Lower lobe of right lung (tissue), 2 donors: ENCODE measurements at regions not wholly inside any gene's neighbourhood (a gene's known extent, or its start where the extent isn't known, plus 50 kb on each side); places are given as distances from the start of the nearest gene placed in this dataset.
A peak's percentile ranks its signal among the peaks of the same experiment; 100 is the strongest.

Experiments
- ATAC-seq, 2 donors: fragments of 200-7000 bp; cut with Tn5 transposase; one replicate each; pipeline ENCODE4 v1.9.1; 2020 to 2022; ENCODE audit warnings: mild to moderate bottlenecking in 2 of 2, moderate library complexity in 2 of 2
- DNase-seq: peaks from one replicate; pipeline ENCODE4 v3.0.0-alpha.2; 2020
- H3K27ac ChIP-seq: fragments of 200-600 bp; one replicate; pipeline ENCODE4 v1.8.0; 2022
- H3K27me3 ChIP-seq: fragments of 200-600 bp; one replicate; pipeline ENCODE4 v1.8.0; 2022; ENCODE audit warnings: low read depth
- H3K36me3 ChIP-seq: fragments of 200-600 bp; one replicate; pipeline ENCODE4 v1.8.0; 2022; ENCODE audit warnings: mild to moderate bottlenecking
- H3K4me1 ChIP-seq: fragments of 200-600 bp; one replicate; pipeline ENCODE4 v1.8.0; 2022
- H3K4me3 ChIP-seq: fragments of 200-600 bp; one replicate; pipeline ENCODE4 v1.8.0; 2022; ENCODE audit warnings: mild to moderate bottlenecking
- H3K9me3 ChIP-seq: fragments of 200-600 bp; one replicate; pipeline ENCODE4 v1.8.0; 2022
- intact Hi-C: fragments of 100-400 bp; cut with DNase I; formaldehyde crosslinking; loops from one replicate; pipeline ENCODE4 v1.11.0; 2022
- TF ChIP-seq, protein P1 (sequence below): fragments of 200-600 bp; IDR thresholded peaks from one replicate; pipeline ENCODE4 v1.8.0; 2022; ENCODE audit warnings: antibody characterized with exemption, mild to moderate bottlenecking
- donor health status: DM: no; HTN: yes; CAD: no; lungs with severe emphysema.

DNA sequence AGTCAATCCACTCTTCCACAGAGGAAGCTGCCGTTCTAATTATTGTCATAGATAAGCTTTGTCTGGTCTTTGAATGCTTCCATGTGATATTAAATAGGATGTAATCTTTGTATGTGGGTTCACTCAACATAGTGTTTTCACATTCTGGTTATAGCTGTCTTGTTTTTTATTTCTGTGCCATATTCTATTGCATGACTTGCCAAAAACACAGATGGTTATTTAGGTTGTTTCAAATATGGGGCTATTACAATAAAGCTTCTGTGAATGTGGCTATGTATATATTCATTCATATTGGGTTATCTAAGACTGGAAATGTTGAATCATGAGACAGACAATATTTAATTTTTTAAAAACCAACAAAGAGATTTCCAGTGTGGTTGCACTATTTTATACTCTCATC, 1109.3 kb upstream of the LRRTM3 start:
- no peak overlapping the region for H3K27ac ChIP-seq
- H3K9me3 ChIP-seq = no peaks in the 10 kb centered on the region
- H3K27me3 ChIP-seq = no peaks in the 10 kb centered on the region
- TF ChIP-seq, protein P1, sequence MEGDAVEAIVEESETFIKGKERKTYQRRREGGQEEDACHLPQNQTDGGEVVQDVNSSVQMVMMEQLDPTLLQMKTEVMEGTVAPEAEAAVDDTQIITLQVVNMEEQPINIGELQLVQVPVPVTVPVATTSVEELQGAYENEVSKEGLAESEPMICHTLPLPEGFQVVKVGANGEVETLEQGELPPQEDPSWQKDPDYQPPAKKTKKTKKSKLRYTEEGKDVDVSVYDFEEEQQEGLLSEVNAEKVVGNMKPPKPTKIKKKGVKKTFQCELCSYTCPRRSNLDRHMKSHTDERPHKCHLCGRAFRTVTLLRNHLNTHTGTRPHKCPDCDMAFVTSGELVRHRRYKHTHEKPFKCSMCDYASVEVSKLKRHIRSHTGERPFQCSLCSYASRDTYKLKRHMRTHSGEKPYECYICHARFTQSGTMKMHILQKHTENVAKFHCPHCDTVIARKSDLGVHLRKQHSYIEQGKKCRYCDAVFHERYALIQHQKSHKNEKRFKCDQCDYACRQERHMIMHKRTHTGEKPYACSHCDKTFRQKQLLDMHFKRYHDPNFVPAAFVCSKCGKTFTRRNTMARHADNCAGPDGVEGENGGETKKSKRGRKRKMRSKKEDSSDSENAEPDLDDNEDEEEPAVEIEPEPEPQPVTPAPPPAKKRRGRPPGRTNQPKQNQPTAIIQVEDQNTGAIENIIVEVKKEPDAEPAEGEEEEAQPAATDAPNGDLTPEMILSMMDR = no peak
- ATAC-seq = no peak
- no peaks in the 10 kb centered on the region for H3K4me1 ChIP-seq
- H3K4me3 ChIP-seq = no peak overlapping the region
- DNase-seq = no peak
- intact Hi-C loops = no loop called here
- H3K36me3 ChIP-seq = no peaks in the 10 kb centered on the region

DNA sequence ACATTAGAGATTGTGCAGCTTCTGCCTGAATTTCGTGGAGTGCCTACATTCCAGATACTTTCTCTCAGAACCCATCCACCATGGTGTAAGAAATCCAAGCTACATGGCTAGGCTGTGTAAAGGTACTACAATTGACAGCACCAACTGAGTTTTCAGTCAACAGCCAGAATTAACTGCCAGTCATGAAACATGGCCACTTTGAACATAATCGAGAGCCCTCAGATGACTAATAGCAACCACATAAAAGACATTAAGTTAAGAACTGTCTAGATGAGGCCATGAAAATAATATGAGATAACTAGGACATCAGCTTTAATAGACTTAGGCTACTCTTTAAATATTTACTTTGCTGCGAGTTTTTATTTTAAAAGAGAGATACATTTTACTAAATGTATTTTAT, 1106.8 kb upstream of the LRRTM3 start:
- TF ChIP-seq, protein P1 = no peak
- no peaks in the 10 kb centered on the region for H3K9me3 ChIP-seq
- no peaks in the 10 kb centered on the region for H3K36me3 ChIP-seq
- no peaks in the 10 kb centered on the region for H3K27me3 ChIP-seq
- no peak for DNase-seq
- H3K4me3 ChIP-seq = no peak overlapping the region
- no peak for ATAC-seq
- no peak overlapping the region for H3K27ac ChIP-seq
- H3K4me1 ChIP-seq = no peaks in the 10 kb centered on the region
- intact Hi-C loops = no loop called here

DNA sequence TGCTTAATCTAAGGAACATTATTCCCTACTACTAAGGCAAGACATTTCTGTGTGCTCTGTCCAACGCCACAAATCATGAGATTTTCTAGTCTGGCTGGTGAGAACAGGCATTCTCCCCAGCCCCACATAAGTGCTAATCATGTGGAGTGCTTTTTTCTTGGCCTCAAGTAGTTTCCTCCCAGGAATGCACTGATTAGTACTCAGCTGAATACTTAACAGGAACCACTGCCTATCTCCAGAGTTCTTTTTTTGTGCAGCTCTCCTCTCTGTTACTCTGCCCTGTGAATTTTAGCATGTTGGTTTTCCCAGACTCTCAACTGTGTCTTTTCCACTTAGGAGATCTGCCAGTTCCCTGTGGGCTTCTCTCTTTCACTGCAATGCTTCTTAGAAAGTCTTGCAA, 1098.5 kb upstream of the LRRTM3 start:
- no peaks in the 10 kb centered on the region for H3K27me3 ChIP-seq
- H3K36me3 ChIP-seq = no peaks in the 10 kb centered on the region
- TF ChIP-seq, protein P1 = no peak
- H3K9me3 ChIP-seq = no peaks in the 10 kb centered on the region
- intact Hi-C loops = no loop called here
- H3K4me1 ChIP-seq = no peaks in the 10 kb centered on the region
- no peak overlapping the region for H3K27ac ChIP-seq
- DNase-seq (no peak), ATAC-seq (peak; percentile 85 to 94)
- H3K4me3 ChIP-seq = no peak overlapping the region

DNA sequence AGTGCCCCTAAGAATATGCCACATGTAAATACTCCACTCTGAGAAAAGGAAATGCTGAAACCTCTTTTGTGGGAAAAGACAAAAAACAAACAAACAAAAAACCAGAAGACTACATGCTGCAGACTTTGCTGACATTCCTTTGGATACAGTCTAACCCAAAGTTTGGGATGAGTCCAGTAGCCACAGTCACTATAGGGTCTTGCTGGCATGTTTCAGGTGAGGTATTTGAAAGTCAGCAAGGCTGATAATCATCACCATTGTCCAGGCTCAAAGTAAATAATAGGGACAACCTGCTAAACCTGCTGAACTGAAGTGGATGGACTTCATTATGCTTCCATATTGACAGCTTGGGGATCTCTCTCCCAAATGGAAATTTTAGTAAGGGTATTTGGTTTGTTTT, 1087.0 kb upstream of the LRRTM3 start:
- intact Hi-C loops = no loop called here
- no peak overlapping the region for H3K4me3 ChIP-seq
- H3K9me3 ChIP-seq = no peaks in the 10 kb centered on the region
- no peaks in the 10 kb centered on the region for H3K27me3 ChIP-seq
- TF ChIP-seq, protein P1 = no peak
- no peaks in the 10 kb centered on the region for H3K36me3 ChIP-seq
- H3K27ac ChIP-seq = no peak overlapping the region
- DNase-seq (no peak), ATAC-seq (no peak)
- H3K4me1 ChIP-seq = no peaks in the 10 kb centered on the region

DNA sequence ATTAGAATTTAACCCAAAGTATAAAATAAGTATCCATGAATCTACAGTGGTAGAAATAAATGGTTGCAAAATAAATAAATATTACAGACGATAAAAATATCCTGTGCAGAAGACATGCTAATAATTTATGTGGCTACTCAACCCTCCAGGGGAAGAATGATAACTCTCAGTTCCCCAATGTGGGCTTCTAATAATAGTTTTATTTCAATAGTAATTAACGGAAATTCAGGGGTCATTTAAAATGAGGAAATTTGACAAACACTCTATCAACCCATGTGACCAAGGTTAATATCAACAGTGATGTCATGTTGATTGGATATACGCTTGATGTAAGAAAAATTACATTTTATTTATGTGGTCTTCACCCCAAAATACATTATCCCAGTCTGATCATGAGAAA, 1082.6 kb upstream of the LRRTM3 start:
- H3K27ac ChIP-seq = no peak overlapping the region
- no peak overlapping the region for H3K4me3 ChIP-seq
- no peaks in the 10 kb centered on the region for H3K36me3 ChIP-seq
- intact Hi-C loops = no loop called here
- H3K4me1 ChIP-seq = no peaks in the 10 kb centered on the region
- H3K9me3 ChIP-seq = no peaks in the 10 kb centered on the region
- ATAC-seq = no peak
- TF ChIP-seq, protein P1 = no peak
- no peaks in the 10 kb centered on the region for H3K27me3 ChIP-seq
- DNase-seq = no peak

DNA sequence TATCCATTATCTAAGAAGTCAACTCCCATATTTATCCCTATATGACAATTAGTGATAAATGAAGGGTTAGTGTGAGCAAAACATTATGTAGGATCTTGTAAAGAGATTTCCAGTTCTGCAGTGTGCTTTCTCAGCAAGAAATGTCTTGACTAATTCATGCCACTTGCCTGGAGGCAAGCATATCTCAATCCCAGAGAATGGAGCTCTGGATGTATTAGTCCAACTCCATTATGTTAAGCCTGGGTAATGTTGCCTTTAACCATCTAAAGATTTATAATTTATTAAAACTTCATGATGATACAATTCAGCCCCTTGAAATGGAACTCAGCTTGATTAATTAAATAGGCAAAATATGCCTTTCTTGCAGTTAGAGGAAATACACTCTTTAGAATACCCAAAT, 1079.9 kb upstream of the LRRTM3 start:
- Histone ChIP-seq H3K27me3 (no peaks in the 10 kb centered on the region), H3K4me3 (no peak overlapping the region), H3K36me3 (no peaks in the 10 kb centered on the region), H3K27ac (no peak overlapping the region), H3K9me3 (no peaks in the 10 kb centered on the region), H3K4me1 (no peaks in the 10 kb centered on the region)
- intact Hi-C loops = no loop called here
- TF ChIP-seq, protein P1 = no peak
- ATAC-seq (no peak), DNase-seq (no peak)
